Endothelial cell (in vitro differentiated cells): ENCODE measurements at regions not wholly inside any gene's neighbourhood (a gene's known extent, or its start where the extent isn't known, plus 50 kb on each side); places are given as distances from the start of the nearest gene placed in this dataset.

Source experiments
- DNase-seq: peaks from one replicate; pipeline ENCODE4 v3.0.0; 2021; ENCODE audit warnings: low spot score
- H3K27ac Mint-ChIP-seq: one replicate; pipeline ENCODE4 v1.8.0; 2021; ENCODE audit warnings: mixed read lengths, inconsistent platforms; ENCODE audit not compliant: unreplicated experiment
- H3K27me3 Mint-ChIP-seq: one replicate; pipeline ENCODE4 v1.8.0; 2021; ENCODE audit warnings: mild to moderate bottlenecking, moderate library complexity, mixed read lengths, inconsistent platforms; ENCODE audit not compliant: unreplicated experiment
- H3K36me3 Mint-ChIP-seq: one replicate; pipeline ENCODE4 v1.8.0; 2021; ENCODE audit warnings: mild to moderate bottlenecking, low read depth, mixed read lengths, inconsistent platforms; ENCODE audit not compliant: unreplicated experiment
- H3K4me1 Mint-ChIP-seq: one replicate; pipeline ENCODE4 v1.8.0; 2021; ENCODE audit warnings: mild to moderate bottlenecking, mixed read lengths, inconsistent platforms; ENCODE audit not compliant: unreplicated experiment
- H3K4me3 Mint-ChIP-seq: one replicate; pipeline ENCODE4 v1.8.0; 2021; ENCODE audit warnings: mild to moderate bottlenecking, mixed read lengths, inconsistent platforms; ENCODE audit not compliant: unreplicated experiment
- H3K9me3 Mint-ChIP-seq: one replicate; pipeline ENCODE4 v1.8.0; 2021; ENCODE audit warnings: mixed read lengths, inconsistent platforms; ENCODE audit not compliant: unreplicated experiment
- CTCF ChIP-seq: fragments of 200-600 bp; sonication (generic); IDR thresholded peaks from one replicate; pipeline ENCODE4 v1.5.0; 2021; ENCODE audit warnings: antibody characterized with exemption; ENCODE audit not compliant: unreplicated experiment

- H3K36me3 Mint-ChIP-seq: peaks cover 3% of the 10 kb centered on the region
- no peak for DNase-seq
- no peak overlapping the region for H3K27ac Mint-ChIP-seq
- no peak for TF ChIP-seq CTCF
- no peak overlapping the region for H3K4me3 Mint-ChIP-seq
- no peaks in the 10 kb centered on the region for H3K9me3 Mint-ChIP-seq
- H3K4me1 Mint-ChIP-seq: no peaks in the 10 kb centered on the region
- peaks cover 1% of the 10 kb centered on the region for H3K27me3 Mint-ChIP-seq
Observed at GRCh38 chr14:83734431-83734830, 1795.5 kb upstream of the FLRT2 start.

- H3K36me3 Mint-ChIP-seq: no peaks in the 10 kb centered on the region
- no peaks in the 10 kb centered on the region for H3K27me3 Mint-ChIP-seq
- DNase-seq: no peak
- TF ChIP-seq CTCF: no peak
- no peak overlapping the region for H3K4me3 Mint-ChIP-seq
- H3K27ac Mint-ChIP-seq: no peak overlapping the region
- H3K4me1 Mint-ChIP-seq: no peaks in the 10 kb centered on the region
- no peaks in the 10 kb centered on the region for H3K9me3 Mint-ChIP-seq
Observed at GRCh38 chr14:83741269-83741668, 1788.7 kb upstream of the FLRT2 start.

GRCh38 chr14:83744224-83744623 lies 1785.7 kb upstream of the FLRT2 start:
- Mint-ChIP-seq H3K27ac (no peak overlapping the region), H3K4me3 (no peak overlapping the region), H3K9me3 (no peaks in the 10 kb centered on the region)

GRCh38 chr14:83744891-83745290 lies 1785.1 kb upstream of the FLRT2 start:
- TF ChIP-seq CTCF: no peak
- Mint-ChIP-seq H3K4me3 (no peak overlapping the region), H3K36me3 (no peaks in the 10 kb centered on the region), H3K9me3 (no peaks in the 10 kb centered on the region), H3K27ac (no peak overlapping the region), H3K27me3 (no peaks in the 10 kb centered on the region), H3K4me1 (no peaks in the 10 kb centered on the region)
- DNase-seq: no peak

More at GRCh38 chr14:83744224-83744623, 1785.7 kb upstream of the FLRT2 start:
- H3K36me3 Mint-ChIP-seq: no peaks in the 10 kb centered on the region
- TF ChIP-seq CTCF: no peak
- no peaks in the 10 kb centered on the region for H3K4me1 Mint-ChIP-seq
- no peak for DNase-seq
- H3K27me3 Mint-ChIP-seq: no peaks in the 10 kb centered on the region

- TF ChIP-seq CTCF: no peak
- Mint-ChIP-seq H3K9me3 (no peaks in the 10 kb centered on the region), H3K27ac (no peak overlapping the region), H3K36me3 (no peaks in the 10 kb centered on the region), H3K4me3 (no peak overlapping the region), H3K27me3 (no peaks in the 10 kb centered on the region), H3K4me1 (no peaks in the 10 kb centered on the region)
- DNase-seq: no peak
Observed at GRCh38 chr14:83746336-83746735, 1783.6 kb upstream of the FLRT2 start.
